GM12865 (cell line): ENCODE measurements at regions not wholly inside any gene's neighbourhood (a gene's known extent, or its start where the extent isn't known, plus 50 kb on each side); places are given as distances from the start of the nearest gene placed in this dataset.

Source experiments
- DNase-seq: peaks from one replicate; pipeline ENCODE4 v3.0.0; 2010; ENCODE audit warnings: low read depth
- H3K4me3 ChIP-seq: 2 replicates; pipeline ENCODE4 v1.5.1; 2011; ENCODE audit warnings: mild to moderate bottlenecking, low read depth, low read length, control low read depth
- CTCF ChIP-seq: IDR thresholded peaks from 2 replicates; pipeline ENCODE4 v1.5.1; 2011; ENCODE audit warnings: low read length, control low read depth, low read depth, inconsistent platforms; ENCODE audit not compliant: insufficient read depth; ENCODE audit errors: missing control alignments

- no peak overlapping the region for H3K4me3 ChIP-seq
- no peak for TF ChIP-seq CTCF
- no peak for DNase-seq
These were observed 679.8 kb upstream of the LMCD1 start for GRCh38 chr3:7821858-7822257.

DNA sequence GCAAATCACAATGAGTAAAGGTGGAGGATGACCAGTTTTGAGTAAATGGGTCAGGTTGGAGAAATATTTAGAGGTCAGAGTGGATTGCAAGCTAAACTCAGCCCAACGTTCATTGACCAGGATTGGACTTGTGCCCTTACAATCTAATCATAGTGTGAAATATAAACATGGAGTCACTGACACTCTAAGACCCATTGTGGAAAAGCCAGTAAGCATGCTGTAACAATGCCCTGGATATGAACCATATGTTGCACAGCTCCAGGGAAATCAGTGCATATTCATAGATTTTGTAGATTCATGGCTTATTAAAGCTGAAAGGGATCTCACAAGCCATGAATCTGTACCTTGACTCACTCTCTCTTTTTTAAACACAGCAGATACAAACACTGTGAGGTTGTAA, 660.2 kb upstream of the LMCD1 start:
- no peak for TF ChIP-seq CTCF
- H3K4me3 ChIP-seq: no peak overlapping the region
- no peak for DNase-seq

GRCh38 chr3:7843441-7843840, 658.2 kb upstream of the LMCD1 start:
- TF ChIP-seq CTCF: no peak
- no peak overlapping the region for H3K4me3 ChIP-seq
- DNase-seq: no peak

GRCh38 chr3:7847021-7847420, 654.6 kb upstream of the LMCD1 start:
- no peak for DNase-seq
- no peak for TF ChIP-seq CTCF
- no peak overlapping the region for H3K4me3 ChIP-seq

- no peak for DNase-seq
These were observed 654.1 kb upstream of the LMCD1 start for GRCh38 chr3:7847521-7847920.

DNA sequence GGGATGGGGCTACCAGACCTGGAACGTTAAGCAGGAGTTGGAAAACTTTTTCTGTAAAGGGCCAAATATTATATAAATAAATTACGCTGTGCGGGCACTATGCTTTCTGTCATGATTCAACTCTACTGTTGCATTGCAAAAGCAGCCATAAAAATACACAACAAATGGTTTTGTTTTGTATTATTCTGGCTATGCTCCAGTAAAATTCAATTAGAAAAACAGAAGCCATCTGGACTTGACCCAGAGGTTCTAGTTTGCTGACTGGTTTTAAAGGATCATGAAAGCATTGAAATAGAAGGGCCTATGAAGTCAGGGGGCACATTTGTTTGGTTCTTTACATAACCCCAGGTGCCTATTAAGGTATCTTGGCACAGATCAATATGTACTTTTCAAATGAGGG, 647.4 kb upstream of the LMCD1 start:
- no peak for DNase-seq
- no peak for TF ChIP-seq CTCF
- no peak overlapping the region for H3K4me3 ChIP-seq

More at GRCh38 chr3:7847521-7847920, 654.1 kb upstream of the LMCD1 start:
- H3K4me3 ChIP-seq: no peak overlapping the region
- TF ChIP-seq CTCF: no peak

DNA sequence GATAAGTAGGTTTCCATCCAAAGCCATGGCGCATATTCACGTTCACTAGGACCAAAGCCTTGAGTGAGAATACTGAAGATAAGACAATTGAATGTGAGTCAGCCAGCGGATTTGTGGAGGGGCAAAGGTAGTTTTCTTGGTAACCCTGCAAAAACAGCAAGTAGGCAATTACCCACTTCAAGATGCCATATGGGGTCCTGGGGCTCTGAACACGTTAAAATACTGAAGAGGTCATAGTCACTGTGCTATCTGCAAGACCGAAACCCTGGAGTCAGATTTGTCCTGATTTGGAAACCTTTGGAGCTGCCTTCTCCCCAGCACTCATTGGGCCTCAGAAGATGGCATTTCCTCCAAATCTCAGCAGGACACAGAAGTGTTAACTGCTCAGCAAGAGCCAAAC, 646.9 kb upstream of the LMCD1 start:
- no peak overlapping the region for H3K4me3 ChIP-seq
- no peak for TF ChIP-seq CTCF

More for the DNA sequence above, 646.9 kb upstream of the LMCD1 start:
- DNase-seq: no peak
